ENCODE measurements at regions not wholly inside any gene's neighbourhood (a gene's known extent, or its start where the extent isn't known, plus 50 kb on each side); places are given as distances from the start of the nearest gene placed in this dataset.

DNA sequence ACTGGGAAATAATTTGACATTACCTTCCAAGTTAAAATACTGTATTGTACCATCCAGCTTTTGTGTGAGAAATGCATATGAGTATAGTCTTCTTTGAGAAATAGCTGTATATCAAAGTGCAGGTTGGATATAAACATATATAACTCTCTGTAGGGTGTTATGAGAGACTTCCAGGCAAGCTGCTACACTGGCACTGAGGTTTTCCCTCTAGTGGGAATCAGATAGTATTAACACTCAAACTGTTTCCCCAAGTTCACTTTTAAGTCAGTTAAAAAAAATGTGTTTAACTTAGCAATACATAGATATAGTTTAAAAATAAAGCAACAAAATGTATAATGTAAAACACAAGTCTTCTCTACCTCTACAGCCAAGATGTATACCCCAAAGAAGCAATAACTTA lies 368.4 kb upstream of the SLC8A1 start:
- Histone ChIP-seq H3K4me3 (ENCODE audit: low read depth, low read length, poor library complexity, severe bottlenecking) (no peak overlapping the region), H3K4me1 (ENCODE audit: insufficient read depth, low read length, poor library complexity, severe bottlenecking) (no peaks in the 10 kb centered on the region), H3K27ac (ENCODE audit: low read depth, low read length, poor library complexity, severe bottlenecking) (no peak overlapping the region), H3K27me3 (replicated peaks; ENCODE audit: insufficient read depth, low read depth, low read length, poor library complexity) (no peaks in the 10 kb centered on the region), H3K9me3 (ENCODE audit: low read depth, low read length, poor library complexity, severe bottlenecking) (no peaks in the 10 kb centered on the region), H3K36me3 (ENCODE audit: insufficient read depth, low read length, poor library complexity, severe bottlenecking) (no peaks in the 10 kb centered on the region)
- TF ChIP-seq, protein P1, sequence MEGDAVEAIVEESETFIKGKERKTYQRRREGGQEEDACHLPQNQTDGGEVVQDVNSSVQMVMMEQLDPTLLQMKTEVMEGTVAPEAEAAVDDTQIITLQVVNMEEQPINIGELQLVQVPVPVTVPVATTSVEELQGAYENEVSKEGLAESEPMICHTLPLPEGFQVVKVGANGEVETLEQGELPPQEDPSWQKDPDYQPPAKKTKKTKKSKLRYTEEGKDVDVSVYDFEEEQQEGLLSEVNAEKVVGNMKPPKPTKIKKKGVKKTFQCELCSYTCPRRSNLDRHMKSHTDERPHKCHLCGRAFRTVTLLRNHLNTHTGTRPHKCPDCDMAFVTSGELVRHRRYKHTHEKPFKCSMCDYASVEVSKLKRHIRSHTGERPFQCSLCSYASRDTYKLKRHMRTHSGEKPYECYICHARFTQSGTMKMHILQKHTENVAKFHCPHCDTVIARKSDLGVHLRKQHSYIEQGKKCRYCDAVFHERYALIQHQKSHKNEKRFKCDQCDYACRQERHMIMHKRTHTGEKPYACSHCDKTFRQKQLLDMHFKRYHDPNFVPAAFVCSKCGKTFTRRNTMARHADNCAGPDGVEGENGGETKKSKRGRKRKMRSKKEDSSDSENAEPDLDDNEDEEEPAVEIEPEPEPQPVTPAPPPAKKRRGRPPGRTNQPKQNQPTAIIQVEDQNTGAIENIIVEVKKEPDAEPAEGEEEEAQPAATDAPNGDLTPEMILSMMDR (conservative IDR thresholded peaks at IDR 0.05; ENCODE audit: low read depth, low read length), result no peak
- TF ChIP-seq EZH2 (IDR thresholded peaks at IDR 0.05; ENCODE audit: borderline replicate concordance, low read depth, low read length, poor library complexity, severe bottlenecking), result no peak
- ChIA-PET CTCF (no interaction called here), POLR2A (ENCODE audit: low non-redundant PET) (no interaction called here)
- intact Hi-C loops (cut with micrococcal nuclease; ENCODE audit: unreplicated experiment), result no loop called here
- no TSS peak for BruUV-seq (replicated peaks)
- no peak for DNase-seq (ENCODE audit: low spot score)

DNA sequence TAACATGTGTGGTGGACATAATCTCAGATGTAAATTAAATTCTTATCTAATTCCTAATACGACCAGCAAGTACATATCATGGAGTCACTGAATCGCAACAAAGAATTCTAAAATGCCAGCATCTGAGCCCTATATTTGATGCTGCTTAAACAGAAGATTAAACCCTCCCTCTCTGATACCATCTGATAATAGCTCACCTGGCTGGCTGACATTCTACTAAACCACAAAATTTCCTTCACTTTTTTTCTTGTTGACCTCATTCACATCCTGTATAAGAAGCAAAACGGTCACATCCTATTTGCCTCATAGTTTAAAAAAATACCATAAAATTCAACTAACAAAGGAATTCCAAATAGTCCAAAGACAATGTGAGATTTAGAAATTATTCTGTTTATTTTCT lies 371.6 kb upstream of the SLC8A1 start:
- intact Hi-C loops (cut with micrococcal nuclease; ENCODE audit: unreplicated experiment), result no loop called here
- TF ChIP-seq, protein P1 (conservative IDR thresholded peaks at IDR 0.05; ENCODE audit: low read depth, low read length), result no peak
- TF ChIP-seq EZH2 (IDR thresholded peaks at IDR 0.05; ENCODE audit: borderline replicate concordance, low read depth, low read length, poor library complexity, severe bottlenecking), result no peak
- no peak overlapping the region for H3K4me3 ChIP-seq (ENCODE audit: low read depth, low read length, poor library complexity, severe bottlenecking)
- CTCF ChIA-PET, result no interaction called here
- DNase-seq (ENCODE audit: low spot score), result no peak
- H3K9me3 ChIP-seq (ENCODE audit: low read depth, low read length, poor library complexity, severe bottlenecking), result no peaks in the 10 kb centered on the region
- no peaks in the 10 kb centered on the region for H3K27me3 ChIP-seq (replicated peaks; ENCODE audit: insufficient read depth, low read depth, low read length, poor library complexity)
- no peaks in the 10 kb centered on the region for H3K4me1 ChIP-seq (ENCODE audit: insufficient read depth, low read length, poor library complexity, severe bottlenecking)
- POLR2A ChIA-PET (ENCODE audit: low non-redundant PET), result no interaction called here
- H3K27ac ChIP-seq (ENCODE audit: low read depth, low read length, poor library complexity, severe bottlenecking), result no peak overlapping the region
- H3K36me3 ChIP-seq (ENCODE audit: insufficient read depth, low read length, poor library complexity, severe bottlenecking), result no peaks in the 10 kb centered on the region
- BruUV-seq (replicated peaks), result no TSS peak

DNA sequence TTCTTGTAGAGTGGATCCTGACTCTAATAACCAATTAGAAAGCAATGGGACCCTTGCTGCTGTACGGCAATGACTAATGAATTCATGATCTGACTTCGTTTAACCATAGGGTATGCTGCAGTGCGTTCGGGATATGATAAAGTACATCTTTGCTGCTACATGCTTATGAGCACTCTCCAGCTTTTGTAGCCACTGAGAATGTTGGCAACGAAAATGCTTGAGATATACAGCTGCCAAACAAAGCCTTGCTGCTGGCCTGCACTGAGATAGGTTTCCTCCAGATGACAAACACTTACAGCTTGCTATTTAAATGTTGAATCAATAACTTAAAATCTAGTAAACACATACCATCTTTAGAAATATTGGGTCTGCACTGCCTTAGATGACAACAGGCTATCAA lies 372.4 kb upstream of the SLC8A1 start:
- intact Hi-C loops (cut with micrococcal nuclease; ENCODE audit: unreplicated experiment), result no loop called here
- Histone ChIP-seq H3K9me3 (ENCODE audit: low read depth, low read length, poor library complexity, severe bottlenecking) (no peaks in the 10 kb centered on the region), H3K4me1 (ENCODE audit: insufficient read depth, low read length, poor library complexity, severe bottlenecking) (no peaks in the 10 kb centered on the region), H3K4me3 (ENCODE audit: low read depth, low read length, poor library complexity, severe bottlenecking) (no peak overlapping the region), H3K27ac (ENCODE audit: low read depth, low read length, poor library complexity, severe bottlenecking) (no peak overlapping the region), H3K36me3 (ENCODE audit: insufficient read depth, low read length, poor library complexity, severe bottlenecking) (no peaks in the 10 kb centered on the region), H3K27me3 (replicated peaks; ENCODE audit: insufficient read depth, low read depth, low read length, poor library complexity) (no peaks in the 10 kb centered on the region)
- DNase-seq (ENCODE audit: low spot score), result no peak
- ChIA-PET CTCF (no interaction called here), POLR2A (ENCODE audit: low non-redundant PET) (no interaction called here)
- BruUV-seq (replicated peaks), result no TSS peak
- TF ChIP-seq EZH2 (IDR thresholded peaks at IDR 0.05; ENCODE audit: borderline replicate concordance, low read depth, low read length, poor library complexity, severe bottlenecking), result no peak
- TF ChIP-seq, protein P1 (conservative IDR thresholded peaks at IDR 0.05; ENCODE audit: low read depth, low read length), result no peak

All from A673 (cell line).